HG02763 (cell line): ENCODE measurements at regions not wholly inside any gene's neighbourhood (a gene's known extent, or its start where the extent isn't known, plus 50 kb on each side); places are given as distances from the start of the nearest gene placed in this dataset.
"Not testable (repeated sequence)": the region's sequence is repeated elsewhere in the genome, so short reads cannot be mapped to it uniquely, and the experiment has no call there.

Experiments used
- ATAC-seq: cut with Tn5 transposase; IDR thresholded peaks from one replicate; pipeline ENCODE4 v1.9.1; 2021; ENCODE audit warnings: mild to moderate bottlenecking, moderate library complexity; ENCODE audit not compliant: unreplicated experiment

- no peak for ATAC-seq
These were observed 199.5 kb upstream of the TPRG1 start for GRCh38 chr3:188972310-188972709.

- no peak for ATAC-seq
These were observed 196.7 kb upstream of the TPRG1 start for GRCh38 chr3:188974856-188975599.

- ATAC-seq: no peak
These were observed 196.0 kb upstream of the TPRG1 start for GRCh38 chr3:188975600-188976314.

GRCh38 chr3:188976407-188976806 is 195.4 kb upstream of the TPRG1 start:
- ATAC-seq: no peak

GRCh38 chr3:188978421-188979171 is 193.2 kb upstream of the TPRG1 start:
- ATAC-seq: no peak

GRCh38 chr3:188979248-188979647 is 192.5 kb upstream of the TPRG1 start:
- ATAC-seq: no peak

- ATAC-seq: no peak
These were observed 192.0 kb upstream of the TPRG1 start for GRCh38 chr3:188979669-188980310.

GRCh38 chr3:188993181-188993580 is 178.6 kb upstream of the TPRG1 start:
- ATAC-seq: no peak

GRCh38 chr3:189001559-189001958 is 170.2 kb upstream of the TPRG1 start:
- ATAC-seq: no peak

- no peak for ATAC-seq
These were observed 168.4 kb upstream of the TPRG1 start for GRCh38 chr3:189003410-189003809.

- ATAC-seq: no peak
These were observed 158.4 kb upstream of the TPRG1 start for GRCh38 chr3:189013224-189013888.

GRCh38 chr3:189014526-189014925 is 157.2 kb upstream of the TPRG1 start:
- no peak for ATAC-seq

GRCh38 chr3:189022576-189023466 is 148.9 kb upstream of the TPRG1 start:
- ATAC-seq: not testable (repeated sequence)

- ATAC-seq: no peak
These were observed 145.9 kb upstream of the TPRG1 start for GRCh38 chr3:189025866-189026265.

GRCh38 chr3:189027626-189028155 is 144.1 kb upstream of the TPRG1 start:
- no peak for ATAC-seq

GRCh38 chr3:189038773-189039745 is 132.7 kb upstream of the TPRG1 start:
- no peak for ATAC-seq

GRCh38 chr3:189040656-189041335 is 131.0 kb upstream of the TPRG1 start:
- ATAC-seq: no peak
